22Rv1 (cell line): ENCODE measurements at regions not wholly inside any gene's neighbourhood (a gene's known extent, or its start where the extent isn't known, plus 50 kb on each side); places are given as distances from the start of the nearest gene placed in this dataset.

Experiments used
- ZFX ChIP-seq: fragments of 450-650 bp; IDR thresholded peaks from 2 replicates; pipeline ENCODE4 v1.6.1; 2017; ENCODE audit warnings: antibody characterized with exemption, borderline replicate concordance
- TF ChIP-seq, protein P1 (sequence below): fragments of 450-650 bp; IDR thresholded peaks from 2 replicates; pipeline ENCODE4 v1.5.1; 2017; ENCODE audit warnings: mild to moderate bottlenecking

- TF ChIP-seq, protein P1, sequence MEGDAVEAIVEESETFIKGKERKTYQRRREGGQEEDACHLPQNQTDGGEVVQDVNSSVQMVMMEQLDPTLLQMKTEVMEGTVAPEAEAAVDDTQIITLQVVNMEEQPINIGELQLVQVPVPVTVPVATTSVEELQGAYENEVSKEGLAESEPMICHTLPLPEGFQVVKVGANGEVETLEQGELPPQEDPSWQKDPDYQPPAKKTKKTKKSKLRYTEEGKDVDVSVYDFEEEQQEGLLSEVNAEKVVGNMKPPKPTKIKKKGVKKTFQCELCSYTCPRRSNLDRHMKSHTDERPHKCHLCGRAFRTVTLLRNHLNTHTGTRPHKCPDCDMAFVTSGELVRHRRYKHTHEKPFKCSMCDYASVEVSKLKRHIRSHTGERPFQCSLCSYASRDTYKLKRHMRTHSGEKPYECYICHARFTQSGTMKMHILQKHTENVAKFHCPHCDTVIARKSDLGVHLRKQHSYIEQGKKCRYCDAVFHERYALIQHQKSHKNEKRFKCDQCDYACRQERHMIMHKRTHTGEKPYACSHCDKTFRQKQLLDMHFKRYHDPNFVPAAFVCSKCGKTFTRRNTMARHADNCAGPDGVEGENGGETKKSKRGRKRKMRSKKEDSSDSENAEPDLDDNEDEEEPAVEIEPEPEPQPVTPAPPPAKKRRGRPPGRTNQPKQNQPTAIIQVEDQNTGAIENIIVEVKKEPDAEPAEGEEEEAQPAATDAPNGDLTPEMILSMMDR, result no peak
- TF ChIP-seq ZFX, result no peak
These were observed 118.0 kb upstream of the MARCKS start for GRCh38 chr6:113739041-113739655.
